H1 (cell line): ENCODE measurements at regions not wholly inside any gene's neighbourhood (a gene's known extent, or its start where the extent isn't known, plus 50 kb on each side); places are given as distances from the start of the nearest gene placed in this dataset.

ENCODE experiments used
- CTCF ChIA-PET: fragments of 300-600 bp; sonication (Branson Sonifier 250); formaldehyde crosslinking; loops from one replicate; lab custom pipeline; 2021; ENCODE audit not compliant: partially characterized antibody; lab: Charles Lee
- POLR2A ChIA-PET: fragments of 300-600 bp; sonication (Branson Sonifier 250); formaldehyde crosslinking; loops from one replicate; lab custom pipeline; 2021; ENCODE audit warnings: inconsistent platforms; ENCODE audit not compliant: partially characterized antibody; lab: Charles Lee
- DNase-seq, 2 experiments: peaks; one replicate each; pipeline versions ENCODE4 v3.0.0 to v3.0.0-alpha.2; 2010 to 2022; ENCODE audit warnings: low spot score in 2 of 2, low read depth in 1 of 2, mixed read lengths in 1 of 2
- FAIRE-seq: peaks from 2 replicates; lab custom pipeline; 2011; peaks lifted over from hg19 to GRCh38; lab: Jason Lieb, UNC
- H2AFZ ChIP-seq: 2 replicates; pipeline ENCODE4 v1.8.1; 2012; ENCODE audit warnings: low read length, inconsistent platforms
- H2AK5ac ChIP-seq: 2 replicates; pipeline ENCODE4 v1.6.1; 2013; ENCODE audit warnings: low read depth, low read length
- H2BK120ac ChIP-seq: replicated peaks from 2 replicates; pipeline ENCODE3; 2013; ENCODE audit warnings: low read depth, low read length, inconsistent platforms
- H2BK12ac ChIP-seq: 2 replicates; pipeline ENCODE4 v1.6.1; 2013; ENCODE audit warnings: low read depth, low read length
- H2BK15ac ChIP-seq: 2 replicates; pipeline ENCODE4 v1.6.1; 2013; ENCODE audit warnings: low read length
- H2BK20ac ChIP-seq: 2 replicates; pipeline ENCODE4 v1.6.1; 2013; ENCODE audit warnings: low read length
- H2BK5ac ChIP-seq: 2 replicates; pipeline ENCODE4 v1.6.1; 2013; ENCODE audit warnings: low read depth, low read length
- H3K14ac ChIP-seq: 2 replicates; pipeline ENCODE4 v1.6.1; 2013; ENCODE audit warnings: inconsistent platforms; ENCODE audit not compliant: insufficient read length
- H3K18ac ChIP-seq: 2 replicates; pipeline ENCODE4 v1.6.1; 2013; ENCODE audit warnings: low read length; ENCODE audit errors: extremely low read depth
- H3K23ac ChIP-seq: 2 replicates; pipeline ENCODE4 v1.6.1; 2013; ENCODE audit warnings: inconsistent platforms; ENCODE audit not compliant: insufficient read length
- H3K23me2 ChIP-seq: 2 replicates; pipeline ENCODE4 v1.6.1; 2013; ENCODE audit warnings: low read depth, low read length
- H3K27ac ChIP-seq: 2 replicates; pipeline ENCODE4 v1.6.1; 2011; ENCODE audit warnings: low read depth, low read length, inconsistent platforms
- H3K27me3 ChIP-seq, 4 experiments: replicated peaks in 1 of 4; 1 replicate in 1 of 4; 2 replicates in 3 of 4; pipeline versions ENCODE4 v1.6.1 to v1.8.1; 2011 to 2013; ENCODE audit warnings: low read length in 3 of 4, mild to moderate bottlenecking in 3 of 4, inconsistent platforms in 2 of 4, mixed read lengths in 2 of 4, moderate library complexity in 1 of 4; ENCODE audit not compliant: control insufficient read depth in 3 of 4, insufficient read depth in 3 of 4; ENCODE audit errors: extremely low read depth in 1 of 4
- H3K36me3 ChIP-seq, 4 experiments: 2 replicates each; pipeline versions ENCODE4 v1.6.1 to v1.8.1; 2011 to 2013; ENCODE audit warnings: mild to moderate bottlenecking in 4 of 4, low read length in 3 of 4, moderate library complexity in 2 of 4, control low read depth in 1 of 4, inconsistent platforms in 1 of 4; ENCODE audit not compliant: insufficient read depth in 4 of 4, control insufficient read depth in 2 of 4
- H3K4ac ChIP-seq: replicated peaks from 2 replicates; pipeline ENCODE3; 2013; ENCODE audit warnings: low read length, low read depth, mixed read lengths, inconsistent platforms; ENCODE audit not compliant: insufficient read length
- H3K4me1 ChIP-seq, 4 experiments: replicated peaks in 1 of 4; 1 replicate in 1 of 4; 2 replicates in 3 of 4; pipeline versions ENCODE4 v1.6.1 to v1.8.1; 2011 to 2013; ENCODE audit warnings: low read length in 3 of 4, inconsistent platforms in 2 of 4, mixed read lengths in 1 of 4; ENCODE audit not compliant: insufficient read depth in 4 of 4, control insufficient read depth in 3 of 4
- H3K4me2 ChIP-seq, 2 experiments: 2 replicates each; pipeline versions ENCODE4 v1.6.1 to v1.8.1; 2011 to 2013; ENCODE audit warnings: low read depth in 2 of 2, low read length in 2 of 2, control low read depth in 1 of 2, inconsistent platforms in 1 of 2, mild to moderate bottlenecking in 1 of 2; ENCODE audit not compliant: insufficient read depth in 1 of 2
- H3K4me3 ChIP-seq, 4 experiments: fragments of 200-600, 300-600 bp in 1 of 4; sonication (generic), shearing (Covaris generic), sonication (Bioruptor Twin) in 1 of 4; 2 replicates each; pipeline versions ENCODE4 v1.5.1 to v1.8.1; 2011 to 2016; ENCODE audit warnings: low read length in 4 of 4, low read depth in 3 of 4, control low read depth in 2 of 4, inconsistent platforms in 2 of 4, mild to moderate bottlenecking in 2 of 4, mixed read lengths in 1 of 4, moderate library complexity in 1 of 4; ENCODE audit not compliant: insufficient read depth in 2 of 4; ENCODE audit errors: extremely low read depth in 1 of 4
- H3K56ac ChIP-seq: replicated peaks from 2 replicates; pipeline ENCODE3; 2013; ENCODE audit warnings: low read depth, mild to moderate bottlenecking, mixed read lengths, low read length, inconsistent platforms; ENCODE audit not compliant: insufficient read length
- H3K79me1 ChIP-seq: 2 replicates; pipeline ENCODE4 v1.6.1; 2013; ENCODE audit warnings: low read depth, low read length, control low read depth
- H3K79me2 ChIP-seq, 2 experiments: 2 replicates each; pipeline versions ENCODE4 v1.6.1 to v1.8.1; 2012 to 2013; ENCODE audit warnings: low read length in 2 of 2, mild to moderate bottlenecking in 2 of 2, inconsistent platforms in 1 of 2; ENCODE audit not compliant: insufficient read depth in 2 of 2, control insufficient read depth in 1 of 2
- H3K9ac ChIP-seq, 4 experiments: replicated peaks in 1 of 4; 1 replicate in 1 of 4; 2 replicates in 3 of 4; pipeline versions ENCODE4 v1.6.1 to v1.8.1; 2011 to 2013; ENCODE audit warnings: low read depth in 3 of 4, low read length in 3 of 4, control low read depth in 2 of 4, mild to moderate bottlenecking in 2 of 4, moderate library complexity in 2 of 4, inconsistent platforms in 1 of 4; ENCODE audit errors: extremely low read depth in 1 of 4
- H3K9me3 ChIP-seq, 2 experiments: 2 replicates each; pipeline versions ENCODE4 v1.6.1 to v1.8.1; 2012 to 2013; ENCODE audit warnings: mild to moderate bottlenecking in 2 of 2, moderate library complexity in 2 of 2, control low read depth in 1 of 2, inconsistent platforms in 1 of 2, low read depth in 1 of 2, low read length in 1 of 2, mixed read lengths in 1 of 2; ENCODE audit not compliant: insufficient read depth in 2 of 2
- H4K20me1 ChIP-seq, 2 experiments: replicated peaks in 1 of 2; 2 replicates each; pipeline versions ENCODE3 to v1.8.1; 2011 to 2013; ENCODE audit warnings: inconsistent platforms in 2 of 2, low read length in 2 of 2, mild to moderate bottlenecking in 1 of 2; ENCODE audit not compliant: insufficient read depth in 2 of 2, control insufficient read depth in 1 of 2
- H4K5ac ChIP-seq: 2 replicates; pipeline ENCODE4 v1.6.1; 2013; ENCODE audit warnings: low read length, low read depth, mixed read lengths, inconsistent platforms; ENCODE audit not compliant: insufficient read length
- H4K8ac ChIP-seq: 2 replicates; pipeline ENCODE4 v1.8.0; 2013; ENCODE audit warnings: mild to moderate bottlenecking, moderate library complexity, low read length, inconsistent platforms; ENCODE audit not compliant: insufficient read depth; ENCODE audit errors: extremely low read depth
- H4K91ac ChIP-seq: replicated peaks from 2 replicates; pipeline ENCODE3; 2013; ENCODE audit warnings: low read length, mixed read lengths, inconsistent platforms; ENCODE audit not compliant: insufficient read length
- ASH2L ChIP-seq: fragments of 200-600, 300-600 bp; sonication (generic); IDR thresholded peaks from one replicate; pipeline ENCODE4 v1.7.1; 2017; ENCODE audit warnings: low read length
- CHD2 ChIP-seq: IDR thresholded peaks from 2 replicates; pipeline ENCODE4 v1.6.1; 2012; ENCODE audit warnings: low read length, improper control_type of control experiment
- CTBP2 ChIP-seq: IDR thresholded peaks from 2 replicates; pipeline ENCODE4 v1.7.0; 2011; ENCODE audit warnings: borderline replicate concordance, mild to moderate bottlenecking, moderate library complexity, mixed read lengths, low read length; ENCODE audit not compliant: insufficient read depth, insufficient read length
- GTF2F1 ChIP-seq: IDR thresholded peaks from 2 replicates; pipeline ENCODE4 v1.6.1; 2012; ENCODE audit warnings: low read depth, low read length, improper control_type of control experiment, borderline replicate concordance
- RFX5 ChIP-seq: IDR thresholded peaks from 2 replicates; pipeline ENCODE4 v1.6.1; 2011; ENCODE audit warnings: low read depth, low read length, improper control_type of control experiment, borderline replicate concordance
- RXRA ChIP-seq: IDR thresholded peaks from 2 replicates; pipeline ENCODE4 v1.6.1; 2011; ENCODE audit warnings: low read depth, mild to moderate bottlenecking, low read length, moderate library complexity; ENCODE audit not compliant: insufficient read depth
- SRF ChIP-seq: IDR thresholded peaks from 2 replicates; pipeline ENCODE4 v1.6.1; 2011; ENCODE audit warnings: mild to moderate bottlenecking, low read depth, low read length, moderate library complexity
- TBP ChIP-seq: IDR thresholded peaks from 2 replicates; pipeline ENCODE4 v1.6.1; 2011; ENCODE audit warnings: low read depth, low read length, improper control_type of control experiment
- WGBS, 2 experiments: shearing (Covaris generic) in 1 of 2; methylation state at CpG; one replicate each; pipeline versions ENCODE4 v1.1.6 to v1.1.7; 2013 to 2015; ENCODE audit warnings: low lambda C conversion rate in 2 of 2, mixed read lengths in 2 of 2, inconsistent platforms in 1 of 2, low coverage in 1 of 2, missing lambda C conversion rate in 1 of 2; ENCODE audit not compliant: insufficient replicate concordance in 2 of 2, insufficient coverage in 1 of 2, insufficient read length in 1 of 2; ENCODE audit errors: extremely low coverage in 1 of 2, missing lambda C conversion rate in 1 of 2; 5-methylcytosine and 5-hydroxymethylcytosine counted together

- H2BK15ac ChIP-seq, result no peak overlapping the region
- no peak overlapping the region for H3K56ac ChIP-seq
- peaks cover 0 to 5% (median 2%) of the 10 kb centered on the region in 4 experiments; a peak in 4 of 7 replicates for H3K4me1 ChIP-seq
- H4K91ac ChIP-seq, result no peak overlapping the region
- no peak overlapping the region for H3K27ac ChIP-seq
- no peak overlapping the region for H2AFZ ChIP-seq
- no peak overlapping the region for H3K4me3 ChIP-seq
- DNase-seq, result no peak
- H3K36me3 ChIP-seq, result no peaks in the 10 kb centered on the region
- ChIA-PET POLR2A (no interaction called here), CTCF (interaction anchor here (1.0 to 1.7 kb wide), 3 partner anchors 8 to 73 kb away, joined by 4 read pairs; no protein-coding TSS in a partner anchor)
- no peak overlapping the region for H4K5ac ChIP-seq
- H3K27me3 ChIP-seq, result 0 out of 7 replicates have a peak, but pooled peaks cover 0 to 3% (median 0%) of the 10 kb centered on the region in 4 experiments
- H2BK20ac ChIP-seq, result no peak overlapping the region
- H3K79me1 ChIP-seq, result no peaks in the 10 kb centered on the region
- H2BK120ac ChIP-seq, result no peak overlapping the region
- H3K9ac ChIP-seq, result no peak overlapping the region
- H4K8ac ChIP-seq, result no peak overlapping the region
- no peaks in the 10 kb centered on the region for H3K9me3 ChIP-seq
- H3K4ac ChIP-seq, result no peak overlapping the region
- H3K18ac ChIP-seq, result no peak overlapping the region
- H2AK5ac ChIP-seq, result no peak overlapping the region
- WGBS, 2 experiments, result 90% methylated on average over 2 of the region's 2 CpGs; no CpG with 5 or more reads in 1 of the 2 experiments
- H3K23ac ChIP-seq, result no peak overlapping the region
- H3K23me2 ChIP-seq, result no peaks in the 10 kb centered on the region; the same call in 1 of the 2 replicates
- no peaks in the 10 kb centered on the region for H3K79me2 ChIP-seq
- H2BK12ac ChIP-seq, result no peak overlapping the region
- no peak overlapping the region for H2BK5ac ChIP-seq
- no peak for FAIRE-seq
- H4K20me1 ChIP-seq, result no peaks in the 10 kb centered on the region
- no peak overlapping the region for H3K4me2 ChIP-seq
- H3K14ac ChIP-seq, result no peak overlapping the region
- TF ChIP-seq GTF2F1 (no peak), SRF (no peak), TBP (no peak), RFX5 (no peak), CHD2 (no peak), ASH2L (no peak), RXRA (no peak), CTBP2 (no peak)
These were observed 225.2 kb upstream of the RREB1 start for GRCh38 chr6:6882592-6882991.
